WERI-Rb-1 (cell line): ENCODE measurements at regions not wholly inside any gene's neighbourhood (a gene's known extent, or its start where the extent isn't known, plus 50 kb on each side); places are given as distances from the start of the nearest gene placed in this dataset.

Experiments
- DNase-seq: peaks from one replicate; pipeline ENCODE4 v3.0.0-alpha.2; 2020
- H3K27ac ChIP-seq: fragments of 250-450 bp; sonication (Bioruptor Pico); 2 replicates; pipeline ENCODE4 v1.5.1; 2020; ENCODE audit warnings: mild to moderate bottlenecking, moderate library complexity
- H3K27me3 ChIP-seq: fragments of 250-450 bp; sonication (Bioruptor Pico); 2 replicates; pipeline ENCODE4 v1.5.1; 2021; ENCODE audit warnings: mild to moderate bottlenecking, low read depth, moderate library complexity; ENCODE audit not compliant: insufficient read depth, severe bottlenecking
- H3K36me3 ChIP-seq: fragments of 250-450 bp; sonication (Bioruptor Pico); 2 replicates; pipeline ENCODE4 v1.5.1; 2020; ENCODE audit warnings: mild to moderate bottlenecking, moderate library complexity
- H3K4me3 ChIP-seq: 2 replicates; pipeline ENCODE4 v1.5.1; 2011; ENCODE audit warnings: low read depth, mild to moderate bottlenecking, control low read depth, low read length
- H3K9me3 ChIP-seq: fragments of 250-450 bp; sonication (Bioruptor Pico); 2 replicates; pipeline ENCODE4 v1.5.1; 2021; ENCODE audit warnings: mild to moderate bottlenecking, moderate library complexity; ENCODE audit not compliant: severe bottlenecking
- CTCF ChIP-seq: IDR thresholded peaks from 2 replicates; pipeline ENCODE4 v1.5.1; 2011; ENCODE audit warnings: low read depth, mild to moderate bottlenecking, control low read depth, inconsistent platforms, low read length

GRCh38 chr3:30078736-30079135, 527.7 kb upstream of the TGFBR2 start:
- no peak overlapping the region for H3K27ac ChIP-seq
- no peaks in the 10 kb centered on the region for H3K27me3 ChIP-seq
- H3K9me3 ChIP-seq = no peaks in the 10 kb centered on the region
- TF ChIP-seq CTCF = no peak
- no peaks in the 10 kb centered on the region for H3K36me3 ChIP-seq
- no peak for DNase-seq
- H3K4me3 ChIP-seq = no peak overlapping the region

- DNase-seq = no peak
- TF ChIP-seq CTCF = no peak
- no peaks in the 10 kb centered on the region for H3K9me3 ChIP-seq
- H3K36me3 ChIP-seq = no peaks in the 10 kb centered on the region
- no peaks in the 10 kb centered on the region for H3K27me3 ChIP-seq
- no peak overlapping the region for H3K27ac ChIP-seq
- no peak overlapping the region for H3K4me3 ChIP-seq
Observed at GRCh38 chr3:30081904-30082303, 524.5 kb upstream of the TGFBR2 start.

DNA sequence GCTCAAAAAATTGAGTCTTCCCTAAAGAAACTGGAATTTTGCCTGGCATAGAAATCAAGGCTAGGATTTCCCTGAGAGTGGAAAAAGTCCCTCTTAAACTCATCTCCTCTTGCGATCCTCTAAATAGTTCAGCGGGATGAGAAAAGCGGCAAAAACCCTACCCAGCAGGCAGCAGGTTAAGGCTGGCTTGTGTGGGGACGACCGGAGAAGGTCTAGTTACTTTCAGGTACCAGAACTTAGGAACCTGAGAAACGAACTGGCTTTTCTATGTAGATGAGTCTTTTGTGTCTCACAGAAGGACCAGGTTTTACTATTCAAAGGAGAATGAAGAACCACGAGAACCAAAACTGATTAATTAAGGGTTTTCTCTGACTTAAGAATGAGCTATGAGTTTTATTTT, 523.7 kb upstream of the TGFBR2 start:
- TF ChIP-seq CTCF = no peak
- Histone ChIP-seq H3K9me3 (no peaks in the 10 kb centered on the region), H3K4me3 (no peak overlapping the region), H3K27ac (no peak overlapping the region), H3K36me3 (no peaks in the 10 kb centered on the region), H3K27me3 (no peaks in the 10 kb centered on the region)
- DNase-seq = no peak

- Histone ChIP-seq H3K27ac (no peak overlapping the region), H3K27me3 (no peaks in the 10 kb centered on the region), H3K9me3 (no peaks in the 10 kb centered on the region), H3K36me3 (no peaks in the 10 kb centered on the region), H3K4me3 (no peak overlapping the region)
- no peak for TF ChIP-seq CTCF
- DNase-seq = no peak
Observed at GRCh38 chr3:30083315-30083714, 523.1 kb upstream of the TGFBR2 start.

DNA sequence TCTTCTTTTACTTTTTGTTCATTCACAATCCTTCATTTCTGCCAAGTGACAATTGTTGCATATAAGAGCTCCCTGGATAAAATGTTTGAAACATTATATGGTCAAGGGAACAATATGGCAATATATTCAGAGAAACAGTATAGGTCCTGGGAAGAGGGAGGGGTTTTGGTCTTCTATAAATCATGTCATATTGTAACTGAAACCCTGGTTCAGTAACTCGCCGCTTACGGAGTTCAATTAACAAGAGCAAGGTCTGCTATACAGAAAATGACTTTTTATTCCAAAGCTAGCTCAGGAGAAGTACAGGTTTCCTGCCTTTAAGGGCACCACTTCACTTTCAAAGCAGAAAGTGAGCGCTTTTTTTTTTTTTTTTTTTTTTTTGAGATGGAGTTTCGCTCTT, 522.1 kb upstream of the TGFBR2 start:
- no peak for DNase-seq
- TF ChIP-seq CTCF = no peak
- Histone ChIP-seq H3K27ac (no peak overlapping the region), H3K4me3 (no peak overlapping the region), H3K27me3 (no peaks in the 10 kb centered on the region), H3K36me3 (no peaks in the 10 kb centered on the region), H3K9me3 (no peaks in the 10 kb centered on the region)

- H3K9me3 ChIP-seq = no peaks in the 10 kb centered on the region
- no peak overlapping the region for H3K4me3 ChIP-seq
- H3K27me3 ChIP-seq = no peaks in the 10 kb centered on the region
- H3K27ac ChIP-seq = no peak overlapping the region
- TF ChIP-seq CTCF = no peak
- H3K36me3 ChIP-seq = no peaks in the 10 kb centered on the region
- DNase-seq = no peak
Observed at GRCh38 chr3:30084971-30085403, 521.4 kb upstream of the TGFBR2 start.
